HFFc6 (cell line): ENCODE measurements at regions not wholly inside any gene's neighbourhood (a gene's known extent, or its start where the extent isn't known, plus 50 kb on each side); places are given as distances from the start of the nearest gene placed in this dataset.

Experiments used
- DNase-seq: peaks from one replicate; pipeline ENCODE4 v3.0.0-alpha.2; 2018
- H3K27ac Mint-ChIP-seq: 2 replicates; pipeline ENCODE4 v1.8.0; 2020; ENCODE audit warnings: mild to moderate bottlenecking, mixed read lengths
- H3K27me3 Mint-ChIP-seq: 2 replicates; pipeline ENCODE4 v1.8.0; 2021; ENCODE audit warnings: mild to moderate bottlenecking, moderate library complexity, mixed read lengths; ENCODE audit not compliant: insufficient read depth
- H3K36me3 Mint-ChIP-seq: 2 replicates; pipeline ENCODE4 v1.8.0; 2021; ENCODE audit warnings: low read depth, mixed read lengths
- H3K4me1 Mint-ChIP-seq: 2 replicates; pipeline ENCODE4 v1.8.0; 2020; ENCODE audit warnings: low read depth, mixed read lengths
- H3K4me3 Mint-ChIP-seq: 2 replicates; pipeline ENCODE4 v1.8.0; 2020; ENCODE audit warnings: mild to moderate bottlenecking, moderate library complexity, mixed read lengths
- H3K9me3 Mint-ChIP-seq: 2 replicates; pipeline ENCODE4 v1.8.0; 2020; ENCODE audit warnings: mild to moderate bottlenecking, mixed read lengths
- CTCF ChIP-seq: fragments of 200-600 bp; sonication (generic); IDR thresholded peaks from 2 replicates; pipeline ENCODE4 v1.5.0; 2021; ENCODE audit warnings: antibody characterized with exemption, mild to moderate bottlenecking

- H3K27me3 Mint-ChIP-seq: no peaks in the 10 kb centered on the region
- no peak overlapping the region for H3K4me3 Mint-ChIP-seq
- TF ChIP-seq CTCF: no peak
- H3K36me3 Mint-ChIP-seq: peaks cover 7% of the 10 kb centered on the region
- no peak overlapping the region for H3K27ac Mint-ChIP-seq
- peaks cover 4% of the 10 kb centered on the region for H3K9me3 Mint-ChIP-seq
- H3K4me1 Mint-ChIP-seq: peaks cover 23% of the 10 kb centered on the region
- DNase-seq: no peak
Measured at GRCh38 chr1:186557147-186557777, 96.3 kb upstream of the PDC start.

- TF ChIP-seq CTCF: no peak
- DNase-seq: no peak
- Mint-ChIP-seq H3K27me3 (no peaks in the 10 kb centered on the region), H3K4me1 (peaks cover 3% of the 10 kb centered on the region), H3K36me3 (peaks cover 30% of the 10 kb centered on the region), H3K27ac (no peak overlapping the region), H3K4me3 (no peak overlapping the region), H3K9me3 (peaks cover 17% of the 10 kb centered on the region)
Measured at GRCh38 chr1:186550832-186551231, 89.9 kb upstream of the PDC start.

- Mint-ChIP-seq H3K9me3 (peaks cover 20% of the 10 kb centered on the region), H3K36me3 (peaks cover 24% of the 10 kb centered on the region), H3K27ac (no peak overlapping the region), H3K4me3 (no peak overlapping the region), H3K27me3 (no peaks in the 10 kb centered on the region), H3K4me1 (peaks cover 27% of the 10 kb centered on the region)
- TF ChIP-seq CTCF: no peak
- no peak for DNase-seq
Measured at GRCh38 chr1:186541003-186541402, 80.1 kb upstream of the PDC start.

DNA sequence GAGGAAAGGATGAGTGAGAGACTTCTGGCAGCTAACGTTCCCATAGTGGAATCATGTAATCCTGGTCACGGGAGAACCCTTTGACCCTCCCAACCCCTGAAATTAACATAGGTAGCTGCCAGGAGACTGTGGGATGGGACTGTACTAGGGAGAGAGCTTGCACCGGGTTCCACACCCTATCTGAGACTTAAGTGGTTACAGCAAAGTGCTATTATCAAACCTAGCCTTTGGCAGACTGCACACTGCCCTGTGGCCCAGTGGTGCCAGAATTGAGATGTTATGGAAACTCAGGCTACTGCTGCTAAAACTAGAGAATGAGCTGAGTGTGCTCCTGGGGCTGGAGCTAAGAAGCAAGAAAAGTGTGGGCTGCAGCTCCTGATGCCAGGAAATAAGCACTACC is 79.6 kb upstream of the PDC start:
- DNase-seq: no peak
- H3K27ac Mint-ChIP-seq: no peak overlapping the region
- H3K9me3 Mint-ChIP-seq: peaks cover 20% of the 10 kb centered on the region
- TF ChIP-seq CTCF: no peak
- peaks cover 24% of the 10 kb centered on the region for H3K36me3 Mint-ChIP-seq
- peaks cover 32% of the 10 kb centered on the region for H3K4me1 Mint-ChIP-seq
- H3K4me3 Mint-ChIP-seq: no peak overlapping the region
- no peaks in the 10 kb centered on the region for H3K27me3 Mint-ChIP-seq

GRCh38 chr1:186536273-186536890 is 75.5 kb upstream of the PDC start:
- Mint-ChIP-seq H3K27ac (peak overlapping the region; percentile 89), H3K4me1 (peaks cover 73% of the 10 kb centered on the region), H3K27me3 (no peaks in the 10 kb centered on the region), H3K4me3 (peak overlapping the region; percentile 54), H3K36me3 (peaks cover 12% of the 10 kb centered on the region), H3K9me3 (peaks cover 8% of the 10 kb centered on the region; the same call in 1 of the 2 replicates)
- DNase-seq: peak; percentile 44
- TF ChIP-seq CTCF: no peak
